Activated T-cell treated with anti-CD3 and anti-CD28 coated beads, Interleukin-2, amount 50 U/mL, for 72 hours (primary cell): ENCODE measurements at regions not wholly inside any gene's neighbourhood (a gene's known extent, or its start where the extent isn't known, plus 50 kb on each side); places are given as distances from the start of the nearest gene placed in this dataset.

Experiments used
- ATAC-seq, 2 donors: fragments of 150-1000 bp; cut with Tn5 transposase; replicated peaks in 1 of 2; 2 replicates each; pipeline ENCODE4 v1.10.0; 2021; ENCODE audit warnings: moderate library complexity in 2 of 2, mild to moderate bottlenecking in 1 of 2
- DNase-seq, 2 donors: peaks; one replicate each; pipeline ENCODE4 v3.0.0; 2021 to 2022; ENCODE audit warnings: mixed read lengths in 1 of 2
- H3K27ac Mint-ChIP-seq: one replicate; pipeline ENCODE4 v1.8.0; 2022; ENCODE audit warnings: mild to moderate bottlenecking, moderate library complexity, mixed read lengths
- H3K27me3 Mint-ChIP-seq: one replicate; pipeline ENCODE4 v1.8.0; 2022; ENCODE audit warnings: low read depth, mixed read lengths
- H3K36me3 Mint-ChIP-seq, 2 donors: one replicate each; pipeline ENCODE4 v1.8.0; 2022; ENCODE audit warnings: mixed read lengths in 2 of 2, mild to moderate bottlenecking in 1 of 2; ENCODE audit not compliant: insufficient read depth in 2 of 2
- H3K4me1 Mint-ChIP-seq: one replicate; pipeline ENCODE4 v1.8.0; 2022; ENCODE audit warnings: low read depth, mixed read lengths
- H3K4me3 Mint-ChIP-seq, 2 donors: one replicate each; pipeline ENCODE4 v1.8.0; 2022; ENCODE audit warnings: mild to moderate bottlenecking in 2 of 2, mixed read lengths in 2 of 2, moderate library complexity in 2 of 2
- H3K9me3 Mint-ChIP-seq, 2 donors: one replicate each; pipeline ENCODE4 v1.8.0; 2022; ENCODE audit warnings: mixed read lengths in 2 of 2

GRCh38 chr1:201767339-201767738 is 61.6 kb upstream of the IPO9 start:
- Mint-ChIP-seq H3K4me3 (no peak overlapping the region), H3K27me3 (peaks cover 6% of the 10 kb centered on the region), H3K27ac (no peak overlapping the region), H3K9me3 (peaks cover 0 to 2% of the 10 kb centered on the region in 2 donors), H3K36me3 (peaks cover 0 to 2% of the 10 kb centered on the region in 2 donors), H3K4me1 (no peaks in the 10 kb centered on the region)
- DNase-seq = no peak
- no peak for ATAC-seq

GRCh38 chr1:201769072-201769471 is 59.9 kb upstream of the IPO9 start:
- Mint-ChIP-seq H3K4me1 (no peaks in the 10 kb centered on the region), H3K9me3 (peaks cover 0 to 2% of the 10 kb centered on the region in 2 donors)
- ATAC-seq = no peak

GRCh38 chr1:201769966-201770365 is 59.0 kb upstream of the IPO9 start:
- H3K4me1 Mint-ChIP-seq = no peaks in the 10 kb centered on the region
- peaks cover 0 to 2% of the 10 kb centered on the region in 2 donors for H3K36me3 Mint-ChIP-seq
- no peak overlapping the region for H3K27ac Mint-ChIP-seq
- ATAC-seq = no peak
- H3K9me3 Mint-ChIP-seq = peaks cover 0 to 2% of the 10 kb centered on the region in 2 donors
- DNase-seq = no peak
- no peak overlapping the region for H3K4me3 Mint-ChIP-seq
- peaks cover 6% of the 10 kb centered on the region for H3K27me3 Mint-ChIP-seq

More at GRCh38 chr1:201769072-201769471, 59.9 kb upstream of the IPO9 start:
- Mint-ChIP-seq H3K27me3 (peaks cover 6% of the 10 kb centered on the region), H3K27ac (no peak overlapping the region), H3K36me3 (peaks cover 0 to 2% of the 10 kb centered on the region in 2 donors), H3K4me3 (no peak overlapping the region)
- DNase-seq = no peak

DNA sequence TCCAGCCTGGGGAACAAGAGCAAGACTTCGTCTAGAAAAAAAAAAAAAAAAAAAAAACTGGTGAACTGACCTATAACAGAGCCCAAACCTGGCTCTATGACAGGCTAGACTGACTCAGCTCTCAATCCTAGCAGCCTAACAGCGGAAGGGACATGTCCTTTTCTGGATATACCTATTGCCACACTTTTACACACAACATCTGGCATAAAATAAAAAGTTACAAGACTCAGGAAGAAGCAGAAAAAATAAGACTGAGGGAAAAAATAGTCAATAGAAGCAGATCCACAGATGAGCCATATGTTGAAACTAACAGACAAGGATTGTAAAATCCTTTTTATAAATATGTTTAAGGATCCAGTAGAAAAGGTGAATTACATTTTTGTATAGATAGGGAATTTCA is 57.5 kb upstream of the IPO9 start:
- no peak for DNase-seq
- Mint-ChIP-seq H3K27ac (no peak overlapping the region), H3K9me3 (peaks cover 0 to 2% of the 10 kb centered on the region in 2 donors), H3K4me1 (no peaks in the 10 kb centered on the region), H3K36me3 (peaks cover 0 to 2% of the 10 kb centered on the region in 2 donors), H3K27me3 (no peaks in the 10 kb centered on the region), H3K4me3 (no peak overlapping the region)
- no peak for ATAC-seq

DNA sequence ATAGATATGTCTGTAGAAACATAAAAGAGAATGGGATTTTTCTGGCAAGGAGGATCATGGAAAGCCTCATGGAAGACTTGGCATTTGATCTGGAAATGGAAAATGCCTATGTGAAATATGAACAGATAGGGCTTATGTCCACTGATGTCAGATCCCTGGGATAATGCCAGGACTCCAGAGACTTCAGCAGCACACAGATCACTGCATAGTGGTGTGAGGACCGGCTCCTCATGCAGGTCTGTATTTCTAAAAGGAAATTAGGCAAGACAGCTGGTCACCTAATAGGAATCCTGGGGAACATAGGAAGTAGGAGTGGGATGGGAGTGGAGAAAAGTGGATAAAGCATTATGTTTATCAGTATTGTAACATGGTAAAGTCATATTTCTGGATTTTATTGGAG is 56.8 kb upstream of the IPO9 start:
- Mint-ChIP-seq H3K9me3 (peaks cover 0 to 2% of the 10 kb centered on the region in 2 donors), H3K36me3 (peaks cover 0 to 2% of the 10 kb centered on the region in 2 donors), H3K27ac (no peak overlapping the region), H3K27me3 (no peaks in the 10 kb centered on the region), H3K4me1 (no peaks in the 10 kb centered on the region), H3K4me3 (no peak overlapping the region)
- no peak for DNase-seq
- no peak for ATAC-seq

GRCh38 chr1:201773764-201774163 is 55.2 kb upstream of the IPO9 start:
- no peak overlapping the region for H3K27ac Mint-ChIP-seq
- H3K9me3 Mint-ChIP-seq = peaks cover 0 to 2% of the 10 kb centered on the region in 2 donors
- DNase-seq = no peak
- H3K4me1 Mint-ChIP-seq = no peaks in the 10 kb centered on the region
- ATAC-seq = no peak
- H3K27me3 Mint-ChIP-seq = no peaks in the 10 kb centered on the region
- peaks cover 0 to 2% of the 10 kb centered on the region in 2 donors for H3K36me3 Mint-ChIP-seq
- H3K4me3 Mint-ChIP-seq = no peak overlapping the region

DNA sequence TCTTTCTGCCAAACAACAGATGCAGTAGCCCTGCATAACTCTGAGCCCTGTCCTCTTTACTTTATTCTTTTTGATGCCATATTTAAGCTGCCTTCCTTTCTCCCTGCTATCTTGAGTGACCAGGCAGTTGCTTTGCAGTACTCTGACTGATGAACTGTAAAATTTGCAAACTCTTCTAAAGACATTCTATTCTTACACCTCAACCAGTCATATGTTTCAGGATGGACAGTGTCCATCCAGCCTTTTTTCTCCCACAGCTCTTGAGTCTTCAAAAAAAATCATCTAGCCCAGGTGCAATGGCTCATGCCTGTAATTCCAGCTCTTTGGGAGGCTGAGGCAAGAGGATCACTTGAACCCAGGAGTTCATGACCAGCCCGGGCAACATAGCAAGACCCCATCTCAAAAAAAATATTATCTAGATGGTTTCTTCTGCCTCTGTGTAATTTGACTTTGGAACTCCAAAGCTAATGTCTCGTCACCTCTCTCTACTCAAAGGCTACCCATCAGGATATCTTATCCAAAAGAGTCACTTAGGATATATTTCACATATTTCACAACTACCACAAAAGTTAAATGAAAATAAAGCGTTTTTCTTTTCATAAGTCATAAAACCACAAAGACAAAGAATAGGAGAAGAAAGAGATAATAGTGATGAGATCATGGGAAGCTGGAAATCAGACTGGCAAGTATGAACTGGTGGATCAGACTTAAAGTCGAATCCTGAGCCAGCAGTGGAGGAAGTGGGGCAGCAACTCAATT is 54.6 kb upstream of the IPO9 start:
- peaks cover 0 to 2% of the 10 kb centered on the region in 2 donors for H3K36me3 Mint-ChIP-seq
- H3K27ac Mint-ChIP-seq = no peak overlapping the region
- no peak for ATAC-seq
- H3K9me3 Mint-ChIP-seq = peaks cover 0 to 2% of the 10 kb centered on the region in 2 donors
- no peaks in the 10 kb centered on the region for H3K27me3 Mint-ChIP-seq
- DNase-seq = no peak
- H3K4me3 Mint-ChIP-seq = no peak overlapping the region
- H3K4me1 Mint-ChIP-seq = no peaks in the 10 kb centered on the region

DNA sequence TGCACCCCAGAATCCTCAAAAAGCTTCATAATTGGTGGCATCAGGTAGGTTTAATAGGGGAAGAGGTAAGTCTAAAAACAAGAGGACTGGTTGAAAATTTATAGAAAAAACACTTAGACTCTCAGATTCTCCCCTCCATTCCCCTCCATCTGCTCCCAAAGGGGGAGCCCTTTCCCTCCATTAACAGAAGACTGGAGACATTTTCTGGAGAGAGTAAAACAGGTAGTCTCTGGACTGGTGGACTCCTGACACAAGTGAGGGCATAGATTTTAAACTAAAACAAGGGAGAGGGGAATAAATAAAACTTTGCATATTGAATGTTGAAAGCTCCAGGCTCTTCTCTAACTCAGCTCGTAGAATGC is 54.0 kb upstream of the IPO9 start:
- Mint-ChIP-seq H3K27ac (no peak overlapping the region), H3K4me3 (no peak overlapping the region), H3K36me3 (peaks cover 0 to 2% of the 10 kb centered on the region in 2 donors)

DNA sequence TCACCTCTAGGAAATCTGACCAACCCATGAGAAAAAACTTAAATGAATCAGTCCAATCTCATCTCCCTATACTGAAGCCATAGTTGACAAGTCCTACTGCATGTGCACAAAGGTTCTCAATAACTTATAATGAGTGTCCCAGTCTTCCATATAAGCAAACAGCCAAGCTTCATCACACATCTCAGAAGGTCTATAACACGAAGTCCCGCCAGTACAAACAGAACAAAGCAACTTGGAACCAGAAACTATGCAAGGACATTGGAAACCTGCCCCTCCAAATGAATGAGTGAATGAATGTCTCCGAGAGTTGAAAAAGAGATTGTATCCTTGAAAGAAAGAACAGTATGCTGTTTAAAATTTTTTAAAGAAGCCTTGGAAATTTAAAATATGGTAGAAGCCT is 53.6 kb upstream of the IPO9 start:
- no peaks in the 10 kb centered on the region for H3K27me3 Mint-ChIP-seq
- ATAC-seq = no peak

More for the DNA sequence above, 54.0 kb upstream of the IPO9 start:
- Mint-ChIP-seq H3K27me3 (no peaks in the 10 kb centered on the region), H3K4me1 (no peaks in the 10 kb centered on the region), H3K9me3 (peaks cover 0 to 2% of the 10 kb centered on the region in 2 donors)
- ATAC-seq (no peak), DNase-seq (no peak)

GRCh38 chr1:201778279-201779065 is 50.5 kb upstream of the IPO9 start:
- no peak for ATAC-seq
- no peak for DNase-seq
- Mint-ChIP-seq H3K4me1 (no peaks in the 10 kb centered on the region), H3K36me3 (no peaks in the 10 kb centered on the region), H3K27me3 (no peaks in the 10 kb centered on the region), H3K4me3 (no peak overlapping the region), H3K27ac (no peak overlapping the region), H3K9me3 (no peaks in the 10 kb centered on the region)

More for the DNA sequence above, 53.6 kb upstream of the IPO9 start:
- Mint-ChIP-seq H3K9me3 (peaks cover 0 to 2% of the 10 kb centered on the region in 2 donors), H3K4me1 (no peaks in the 10 kb centered on the region), H3K4me3 (no peak overlapping the region), H3K27ac (no peak overlapping the region), H3K36me3 (peaks cover 0 to 2% of the 10 kb centered on the region in 2 donors)
- DNase-seq = no peak
